SK-N-MC (cell line): ENCODE measurements at regions not wholly inside any gene's neighbourhood (a gene's known extent, or its start where the extent isn't known, plus 50 kb on each side); places are given as distances from the start of the nearest gene placed in this dataset.

Experiments used
- DNase-seq: peaks from one replicate; pipeline ENCODE4 v3.0.0-alpha.2; 2011; ENCODE audit warnings: low read depth, low spot score
- H3K27ac ChIP-seq: fragments of 200-600 bp; sonication (generic); 2 replicates; pipeline ENCODE4 v1.5.1; 2016; ENCODE audit warnings: mixed run types
- H3K36me3 ChIP-seq: fragments of 200-600 bp; sonication (generic); 2 replicates; pipeline ENCODE4 v1.6.1; 2017; ENCODE audit warnings: antibody characterized with exemption, low read length, mixed read lengths; ENCODE audit not compliant: insufficient read depth
- H3K4me3 ChIP-seq: fragments of 200-600 bp; sonication (generic); 2 replicates; pipeline ENCODE4 v1.5.1; 2016
- H3K9ac ChIP-seq: fragments of 200-600 bp; sonication (generic); 2 replicates; pipeline ENCODE4 v1.8.0; 2017; ENCODE audit warnings: mixed run types, mixed read lengths; ENCODE audit not compliant: insufficient read length
- H3K9me3 ChIP-seq: fragments of 200-600 bp; sonication (generic); 2 replicates; pipeline ENCODE4 v1.6.1; 2017; ENCODE audit warnings: low read depth, mild to moderate bottlenecking, antibody characterized with exemption, low read length, moderate library complexity, mixed read lengths
- EZH2 ChIP-seq: fragments of 200-600 bp; sonication (generic); IDR thresholded peaks from one replicate; pipeline ENCODE4 v1.6.1; 2017; ENCODE audit warnings: antibody characterized with exemption
- FOXP2 ChIP-seq: optimal IDR thresholded peaks from 2 replicates; pipeline ENCODE3; 2011; ENCODE audit warnings: mild to moderate bottlenecking, moderate library complexity; ENCODE audit not compliant: insufficient read depth; ENCODE audit errors: extremely low read length, control extremely low read depth
- POLR2AphosphoS5 ChIP-seq: IDR thresholded peaks from 2 replicates; pipeline ENCODE4 v1.6.1; 2012; ENCODE audit warnings: mild to moderate bottlenecking, low read depth, low read length, borderline replicate concordance

DNA sequence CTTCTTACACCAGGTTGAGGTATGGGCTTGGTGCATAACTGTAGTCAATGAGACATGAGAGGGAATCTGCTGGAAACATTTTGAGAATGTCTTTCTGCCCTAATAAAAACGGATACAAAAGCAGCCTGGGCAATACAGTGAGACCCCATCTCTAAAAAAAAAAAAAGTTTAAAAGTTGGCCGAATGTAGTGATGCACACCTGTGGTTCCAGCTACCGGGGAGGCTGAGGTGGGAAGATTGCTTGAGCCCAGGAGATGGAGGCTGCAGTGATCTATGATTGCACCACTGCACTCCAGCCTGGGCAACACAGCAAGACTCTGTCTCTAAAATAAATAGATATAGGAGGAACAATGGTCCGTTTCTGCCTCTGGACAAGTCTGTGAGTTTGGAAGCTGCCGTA lies 81.5 kb upstream of the FAM171A1 start:
- DNase-seq, result no peak
- Histone ChIP-seq H3K9ac (no peak overlapping the region), H3K27ac (no peak overlapping the region), H3K4me3 (no peak overlapping the region), H3K9me3 (no peaks in the 10 kb centered on the region), H3K36me3 (no peaks in the 10 kb centered on the region)
- TF ChIP-seq EZH2 (no peak), POLR2AphosphoS5 (no peak), FOXP2 (no peak)

- no peak overlapping the region for H3K9ac ChIP-seq
- TF ChIP-seq FOXP2 (no peak), EZH2 (no peak), POLR2AphosphoS5 (no peak)
These were observed 80.3 kb upstream of the FAM171A1 start for GRCh38 chr10:15451137-15452094.

GRCh38 chr10:15448598-15448997 lies 77.5 kb upstream of the FAM171A1 start:
- Histone ChIP-seq H3K4me3 (no peak overlapping the region), H3K36me3 (no peaks in the 10 kb centered on the region), H3K9ac (no peak overlapping the region), H3K27ac (no peak overlapping the region), H3K9me3 (no peaks in the 10 kb centered on the region)
- TF ChIP-seq POLR2AphosphoS5 (no peak), EZH2 (no peak), FOXP2 (no peak)
- DNase-seq, result no peak

More at GRCh38 chr10:15451137-15452094, 80.3 kb upstream of the FAM171A1 start:
- Histone ChIP-seq H3K36me3 (no peaks in the 10 kb centered on the region), H3K27ac (no peak overlapping the region), H3K9me3 (no peaks in the 10 kb centered on the region), H3K4me3 (no peak overlapping the region)
- DNase-seq, result no peak

- no peak overlapping the region for H3K9ac ChIP-seq
- TF ChIP-seq POLR2AphosphoS5, result no peak
- TF ChIP-seq FOXP2, result no peak
- no peak for TF ChIP-seq EZH2
- no peak overlapping the region for H3K27ac ChIP-seq
- no peak for DNase-seq
- H3K9me3 ChIP-seq, result no peaks in the 10 kb centered on the region
- H3K36me3 ChIP-seq, result no peaks in the 10 kb centered on the region
- no peak overlapping the region for H3K4me3 ChIP-seq
These were observed 73.9 kb upstream of the FAM171A1 start for GRCh38 chr10:15445006-15445390.

DNA sequence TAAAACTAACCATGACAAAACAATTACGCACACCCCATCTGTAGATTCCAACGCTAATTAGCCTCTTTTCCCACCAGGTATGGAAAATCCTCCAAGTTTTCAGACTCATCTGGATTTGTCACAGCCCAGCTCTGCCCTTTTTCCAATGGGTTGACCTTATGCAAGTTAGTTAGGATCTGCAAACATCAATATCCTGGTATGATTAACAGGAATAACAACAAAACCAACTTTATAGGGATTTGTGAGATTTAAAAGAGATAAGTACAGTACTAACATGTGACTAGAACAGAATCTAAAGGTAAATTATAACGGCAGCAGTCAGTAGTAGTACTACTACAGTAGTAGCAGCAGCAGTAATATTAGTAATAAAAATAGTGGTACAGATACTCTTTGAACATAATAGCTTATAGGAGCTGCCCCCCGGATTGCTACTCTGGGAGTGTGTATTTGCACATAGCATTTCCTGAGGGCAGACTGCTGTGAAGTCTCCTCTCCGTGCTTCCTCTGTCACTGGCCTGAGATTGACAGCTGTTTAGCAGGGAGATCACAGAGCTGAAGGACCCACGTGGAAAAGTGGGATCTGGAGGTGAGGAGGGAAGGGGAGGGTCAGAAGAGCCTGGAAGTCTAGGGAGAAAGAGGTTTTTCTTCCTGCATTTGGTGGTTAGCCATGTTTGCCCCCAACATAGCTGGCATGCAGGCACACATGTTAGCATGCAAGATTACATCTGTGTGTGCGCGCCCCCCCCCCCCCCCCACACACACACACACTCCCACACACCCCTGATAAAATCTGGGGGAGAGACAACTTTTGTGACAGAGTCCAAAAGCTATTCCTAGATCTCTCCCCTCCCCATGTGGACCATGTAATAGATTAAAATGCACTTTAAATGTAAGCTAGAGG lies 73.3 kb upstream of the FAM171A1 start:
- H3K9ac ChIP-seq, result no peak overlapping the region
- no peaks in the 10 kb centered on the region for H3K9me3 ChIP-seq
- H3K4me3 ChIP-seq, result no peak overlapping the region
- no peak for DNase-seq
- no peaks in the 10 kb centered on the region for H3K36me3 ChIP-seq
- TF ChIP-seq FOXP2 (no peak), EZH2 (no peak), POLR2AphosphoS5 (no peak)
- no peak overlapping the region for H3K27ac ChIP-seq

- H3K4me3 ChIP-seq, result no peak overlapping the region
- TF ChIP-seq EZH2 (no peak), FOXP2 (no peak), POLR2AphosphoS5 (no peak)
These were observed 71.0 kb upstream of the FAM171A1 start for GRCh38 chr10:15442056-15442455.

DNA sequence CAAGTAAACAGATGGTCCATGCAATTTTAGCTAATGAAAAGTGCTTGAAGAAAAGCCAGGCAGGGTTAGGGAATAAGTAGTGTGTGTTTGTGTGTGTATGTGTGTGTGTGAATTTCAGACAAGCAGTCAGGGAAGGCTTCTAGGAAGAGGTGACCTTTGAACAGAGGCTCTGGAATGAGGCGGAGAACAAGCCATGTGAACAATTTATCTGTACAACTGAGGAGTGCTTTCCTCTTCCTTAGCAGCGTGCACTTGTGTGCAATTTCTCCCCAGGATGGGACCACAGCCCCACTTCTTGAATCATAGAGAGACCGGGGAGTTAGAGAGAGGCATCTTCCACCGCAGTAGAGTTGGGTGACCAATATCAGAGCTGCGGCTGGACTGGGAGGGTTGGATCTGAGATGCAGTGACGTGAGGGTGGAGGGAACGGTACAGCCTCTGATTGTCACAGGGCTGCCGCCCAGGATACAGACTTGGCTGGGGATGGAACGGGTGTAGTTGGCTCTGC lies 69.2 kb upstream of the FAM171A1 start:
- H3K9ac ChIP-seq, result no peak overlapping the region
- H3K4me3 ChIP-seq, result no peak overlapping the region
- DNase-seq, result no peak
- no peak overlapping the region for H3K27ac ChIP-seq
- no peaks in the 10 kb centered on the region for H3K36me3 ChIP-seq
- no peak for TF ChIP-seq POLR2AphosphoS5
- no peak for TF ChIP-seq EZH2
- TF ChIP-seq FOXP2, result no peak
- no peaks in the 10 kb centered on the region for H3K9me3 ChIP-seq

More at GRCh38 chr10:15442056-15442455, 71.0 kb upstream of the FAM171A1 start:
- no peak overlapping the region for H3K27ac ChIP-seq
- DNase-seq, result no peak
- no peaks in the 10 kb centered on the region for H3K9me3 ChIP-seq
- no peaks in the 10 kb centered on the region for H3K36me3 ChIP-seq
- no peak overlapping the region for H3K9ac ChIP-seq

GRCh38 chr10:15439341-15439842 lies 68.3 kb upstream of the FAM171A1 start:
- Histone ChIP-seq H3K4me3 (no peak overlapping the region; the same call in 1 of the 2 replicates), H3K27ac (no peak overlapping the region), H3K9me3 (no peaks in the 10 kb centered on the region), H3K9ac (no peak overlapping the region), H3K36me3 (no peaks in the 10 kb centered on the region)
- no peak for DNase-seq
- TF ChIP-seq POLR2AphosphoS5 (no peak), FOXP2 (no peak), EZH2 (no peak)
